Sigmoid colon (tissue), 6 donors: ENCODE measurements at regions not wholly inside any gene's neighbourhood (a gene's known extent, or its start where the extent isn't known, plus 50 kb on each side); places are given as distances from the start of the nearest gene placed in this dataset.

ENCODE experiments used
- DNase-seq: peaks from one replicate; pipeline ENCODE4 v3.0.0-alpha.2; 2019
- H3K27ac ChIP-seq, 4 donors: fragments of 200-600 bp; sonication (generic); one replicate each; pipeline ENCODE4 v1.5.1; 2016 to 2019; ENCODE audit warnings: mild to moderate bottlenecking in 1 of 4
- H3K27me3 ChIP-seq, 3 donors: fragments of 200-600 bp; sonication (generic); one replicate each; pipeline ENCODE4 v1.5.1; 2019; ENCODE audit warnings: mild to moderate bottlenecking in 1 of 3
- H3K36me3 ChIP-seq, 4 donors: fragments of 200-600 bp; sonication (generic); one replicate each; pipeline ENCODE4 v1.5.1; 2016 to 2019
- H3K4me1 ChIP-seq, 4 donors: fragments of 200-600 bp; sonication (generic); one replicate each; pipeline ENCODE4 v1.5.1; 2017 to 2019
- H3K4me3 ChIP-seq, 4 donors: fragments of 200-600 bp; sonication (generic); one replicate each; pipeline ENCODE4 v1.5.1; 2017 to 2019; ENCODE audit warnings: mild to moderate bottlenecking in 2 of 4, moderate library complexity in 1 of 4
- H3K9me3 ChIP-seq, 4 donors: fragments of 200-600 bp in 3 of 4; sonication (generic) in 3 of 4; one replicate each; pipeline versions ENCODE4 v1.5.1 to v1.6.1; 2013 to 2019
- EP300 ChIP-seq, 4 donors: sonication (generic); formaldehyde crosslinking; IDR thresholded peaks; one replicate each; pipeline ENCODE4 v1.6.1; 2017; ENCODE audit warnings: antibody characterized with exemption in 4 of 4
- POLR2A ChIP-seq, 2 donors: fragments of 450-650 bp; IDR thresholded peaks; one replicate each; pipeline ENCODE4 v1.6.1; 2016; ENCODE audit warnings: antibody characterized with exemption in 2 of 2, mild to moderate bottlenecking in 2 of 2, moderate library complexity in 2 of 2
- POLR2AphosphoS5 ChIP-seq, 4 donors: sonication (generic); formaldehyde crosslinking; IDR thresholded peaks; one replicate each; pipeline ENCODE4 v1.6.1; 2017; ENCODE audit warnings: antibody characterized with exemption in 4 of 4
- WGBS, 2 donors: extraction: QIAGEN DNeasy Blood & Tissue Kit; methylation state at CpG; one replicate each; pipeline ENCODE4 v1.1.7; 2013; 5-methylcytosine and 5-hydroxymethylcytosine counted together
- intact Hi-C: fragments of 100-400 bp; cut with DNase I; formaldehyde crosslinking; loops from one replicate; pipeline ENCODE4 v1.15.1; 2023
- TF ChIP-seq, protein P1 (sequence below), 4 experiments: fragments of 450-650 bp in 3 of 4; fragments of 200-600 bp in 1 of 4; IDR thresholded peaks; one replicate each; pipeline ENCODE4 v1.5.1; 2016 to 2019; ENCODE audit warnings: antibody characterized with exemption in 4 of 4, mild to moderate bottlenecking in 3 of 4, moderate library complexity in 2 of 4
- donor health status: healthy with polysubstance abuse.
- donor health status: healthy.

DNA sequence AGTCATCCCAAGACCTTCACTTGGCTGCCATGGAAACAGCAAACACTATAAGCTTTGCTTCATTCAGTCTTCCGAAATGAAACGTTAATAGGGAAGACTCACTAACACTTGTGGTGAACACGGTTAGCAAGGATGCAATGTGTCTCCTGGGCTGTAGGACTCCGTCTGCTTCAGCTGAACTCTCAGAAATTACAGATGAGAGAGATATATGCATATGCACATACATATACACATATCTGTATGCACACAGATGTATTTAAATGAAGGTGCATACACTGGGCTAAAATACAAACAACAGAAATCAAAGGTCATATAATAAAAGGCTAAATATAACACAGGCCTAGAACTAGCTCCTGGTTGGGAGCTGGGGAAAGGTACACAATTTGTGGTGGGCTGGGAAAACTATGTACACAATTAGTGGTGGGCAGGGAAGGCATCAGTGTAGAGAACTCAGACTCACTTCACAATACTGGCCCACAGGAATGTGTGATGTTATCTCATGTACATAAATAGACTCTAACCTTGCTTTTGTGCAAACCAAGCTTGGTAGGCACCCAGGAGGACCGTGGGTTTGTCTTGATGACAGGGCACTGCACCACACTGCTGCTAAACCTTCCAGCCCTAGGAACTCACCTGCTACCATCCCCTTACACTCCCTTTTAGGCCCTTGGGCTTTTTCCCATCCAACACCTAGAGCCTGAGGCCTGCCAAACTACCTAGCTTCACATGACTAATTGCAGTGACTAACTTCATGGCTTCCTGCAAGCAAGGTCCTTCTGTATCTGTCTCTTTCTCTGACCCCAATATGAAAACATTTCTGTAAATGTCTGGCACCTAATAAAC lies 873.1 kb downstream of the NSUN3 start:
- no peak overlapping the region for H3K4me3 ChIP-seq
- TF ChIP-seq POLR2A (IDR thresholded peaks at IDR 0.05) (no peak), EP300 (IDR thresholded peaks at IDR 0.05) (no peak), POLR2AphosphoS5 (IDR thresholded peaks at IDR 0.05) (no peak)
- TF ChIP-seq, protein P1, sequence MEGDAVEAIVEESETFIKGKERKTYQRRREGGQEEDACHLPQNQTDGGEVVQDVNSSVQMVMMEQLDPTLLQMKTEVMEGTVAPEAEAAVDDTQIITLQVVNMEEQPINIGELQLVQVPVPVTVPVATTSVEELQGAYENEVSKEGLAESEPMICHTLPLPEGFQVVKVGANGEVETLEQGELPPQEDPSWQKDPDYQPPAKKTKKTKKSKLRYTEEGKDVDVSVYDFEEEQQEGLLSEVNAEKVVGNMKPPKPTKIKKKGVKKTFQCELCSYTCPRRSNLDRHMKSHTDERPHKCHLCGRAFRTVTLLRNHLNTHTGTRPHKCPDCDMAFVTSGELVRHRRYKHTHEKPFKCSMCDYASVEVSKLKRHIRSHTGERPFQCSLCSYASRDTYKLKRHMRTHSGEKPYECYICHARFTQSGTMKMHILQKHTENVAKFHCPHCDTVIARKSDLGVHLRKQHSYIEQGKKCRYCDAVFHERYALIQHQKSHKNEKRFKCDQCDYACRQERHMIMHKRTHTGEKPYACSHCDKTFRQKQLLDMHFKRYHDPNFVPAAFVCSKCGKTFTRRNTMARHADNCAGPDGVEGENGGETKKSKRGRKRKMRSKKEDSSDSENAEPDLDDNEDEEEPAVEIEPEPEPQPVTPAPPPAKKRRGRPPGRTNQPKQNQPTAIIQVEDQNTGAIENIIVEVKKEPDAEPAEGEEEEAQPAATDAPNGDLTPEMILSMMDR (IDR thresholded peaks at IDR 0.05) = no peak
- DNase-seq = no peak
- H3K36me3 ChIP-seq = no peaks in the 10 kb centered on the region
- H3K9me3 ChIP-seq = no peaks in the 10 kb centered on the region
- H3K27me3 ChIP-seq = no peaks in the 10 kb centered on the region
- intact Hi-C loops = no loop called here
- 58 to 84% methylated on average over 5 of the region's 5 CpGs for WGBS, 2 donors
- no peaks in the 10 kb centered on the region for H3K4me1 ChIP-seq
- H3K27ac ChIP-seq = no peak overlapping the region

DNA sequence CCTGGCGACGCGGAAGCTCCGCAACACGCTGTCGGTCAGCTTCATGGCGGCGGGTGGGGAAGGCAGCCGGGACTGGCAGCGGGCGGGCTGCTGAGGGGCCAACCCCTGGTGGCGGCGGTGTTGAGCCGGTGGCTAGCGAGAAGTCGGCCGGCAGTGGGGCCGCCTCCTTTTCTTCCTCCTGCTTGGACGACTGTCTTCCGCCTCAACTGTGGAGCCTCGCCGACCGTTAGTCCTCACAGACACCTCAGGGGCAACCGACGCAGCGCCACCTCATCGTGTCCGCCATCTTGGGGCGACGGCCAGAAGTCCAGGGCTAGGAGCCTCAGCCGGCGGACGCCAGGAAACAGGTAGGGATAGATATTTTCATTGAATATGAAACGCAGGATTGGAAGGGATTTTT lies 875.1 kb downstream of the NSUN3 start:
- Histone ChIP-seq H3K36me3 (no peaks in the 10 kb centered on the region), H3K27me3 (no peaks in the 10 kb centered on the region), H3K4me1 (no peaks in the 10 kb centered on the region), H3K9me3 (peaks cover 0 to 4% (median 1%) of the 10 kb centered on the region in 4 donors), H3K27ac (no peak overlapping the region), H3K4me3 (no peak overlapping the region)
- intact Hi-C loops = no loop called here
- 97% methylated on average over 34 of the region's 34 CpGs for WGBS, 2 donors
- TF ChIP-seq EP300 (IDR thresholded peaks at IDR 0.05) = no peak
- TF ChIP-seq, protein P1 (IDR thresholded peaks at IDR 0.05) = no peak
- no peak for TF ChIP-seq POLR2A (IDR thresholded peaks at IDR 0.05)
- TF ChIP-seq POLR2AphosphoS5 (IDR thresholded peaks at IDR 0.05) = no peak
- DNase-seq = no peak

DNA sequence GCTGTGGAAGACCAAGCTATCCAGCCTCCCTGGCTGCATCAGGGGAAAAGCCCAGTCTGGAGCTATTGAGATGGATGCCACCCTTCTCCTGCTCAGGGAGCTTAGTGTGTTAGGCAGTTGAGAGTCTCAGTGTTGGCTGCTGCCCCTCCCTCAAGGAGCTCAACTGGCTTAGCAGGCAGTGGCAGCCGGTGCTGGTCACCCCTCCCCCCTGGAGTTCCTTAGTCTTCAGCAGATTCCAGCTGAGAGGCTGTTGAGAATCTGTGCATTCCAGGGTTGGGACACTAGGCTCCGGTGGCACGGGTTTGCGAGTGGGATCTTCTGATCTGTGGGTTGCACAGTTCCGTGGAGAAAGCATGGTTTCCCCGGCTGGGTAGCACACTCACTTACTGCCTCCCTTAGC lies 883.8 kb downstream of the NSUN3 start:
- no peak for TF ChIP-seq POLR2A (IDR thresholded peaks at IDR 0.05)
- TF ChIP-seq, protein P1 (IDR thresholded peaks at IDR 0.05) = no peak
- no peak for TF ChIP-seq POLR2AphosphoS5 (IDR thresholded peaks at IDR 0.05)
- TF ChIP-seq EP300 (IDR thresholded peaks at IDR 0.05) = no peak
- Histone ChIP-seq H3K36me3 (no peaks in the 10 kb centered on the region), H3K27me3 (no peaks in the 10 kb centered on the region), H3K9me3 (peaks cover 0 to 4% (median 1%) of the 10 kb centered on the region in 4 donors), H3K27ac (no peak overlapping the region), H3K4me1 (no peaks in the 10 kb centered on the region), H3K4me3 (no peak overlapping the region)
- DNase-seq = no peak
- WGBS, 2 donors = 93 to 94% methylated on average over 6 of the region's 6 CpGs
- intact Hi-C loops = no loop called here

DNA sequence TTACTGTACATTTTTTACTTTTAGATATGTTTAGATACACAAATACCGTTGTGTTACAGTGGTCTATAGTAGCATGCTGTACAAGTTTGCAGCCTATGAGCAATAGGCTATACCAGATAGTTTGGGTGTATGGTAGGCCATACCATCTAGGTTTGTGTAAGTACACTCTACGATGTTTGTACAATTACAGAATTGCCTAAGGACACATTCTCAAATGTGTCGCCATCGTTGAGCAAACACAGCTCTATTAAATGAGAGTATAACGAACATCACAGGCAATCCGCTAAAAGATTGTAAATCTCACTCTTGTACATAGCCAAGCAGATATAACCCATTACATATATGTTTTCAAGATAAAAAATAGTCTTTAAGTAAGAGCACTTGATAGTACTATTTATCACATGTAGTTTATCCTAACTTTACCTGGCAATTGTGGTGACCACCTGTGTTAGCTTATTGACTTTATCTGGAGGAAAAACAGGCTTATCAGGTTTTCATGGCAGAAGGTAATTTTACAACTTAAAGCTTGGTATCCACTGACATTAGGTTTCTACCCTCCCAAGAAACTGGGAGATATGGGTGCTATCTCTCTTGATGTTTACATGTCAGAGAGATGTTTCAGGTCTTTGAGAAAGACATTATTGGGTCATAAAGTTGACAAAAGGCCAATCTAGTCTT lies 898.7 kb downstream of the NSUN3 start:
- no peaks in the 10 kb centered on the region for H3K9me3 ChIP-seq
- WGBS, 2 donors = 24 to 64% methylated on average over 6 of the region's 6 CpGs
- no peak for DNase-seq
- no peak overlapping the region for H3K27ac ChIP-seq
- H3K4me1 ChIP-seq = peaks cover 0 to 2% (median under 1%) of the 10 kb centered on the region in 4 donors
- H3K4me3 ChIP-seq = no peak overlapping the region
- TF ChIP-seq POLR2AphosphoS5 (IDR thresholded peaks at IDR 0.05) (no peak), EP300 (IDR thresholded peaks at IDR 0.05) (no peak), POLR2A (IDR thresholded peaks at IDR 0.05) (no peak)
- TF ChIP-seq, protein P1 (IDR thresholded peaks at IDR 0.05) = no peak
- intact Hi-C loops = no loop called here
- no peaks in the 10 kb centered on the region for H3K27me3 ChIP-seq
- H3K36me3 ChIP-seq = no peaks in the 10 kb centered on the region
